GM23248 (cell line): ENCODE measurements at regions not wholly inside any gene's neighbourhood (a gene's known extent, or its start where the extent isn't known, plus 50 kb on each side); places are given as distances from the start of the nearest gene placed in this dataset.

Experiments used
- DNase-seq: peaks from one replicate; pipeline ENCODE4 v3.0.0-alpha.2; 2015
- H2AFZ ChIP-seq: fragments of 200-600 bp; sonication (generic); 2 replicates; pipeline ENCODE4 v1.6.1; 2016; ENCODE audit warnings: antibody characterized with exemption
- H3F3A ChIP-seq: fragments of 200-600 bp; sonication (generic); 2 replicates; pipeline ENCODE4 v1.6.1; 2016; ENCODE audit warnings: mild to moderate bottlenecking, antibody characterized with exemption, mixed run types; ENCODE audit not compliant: insufficient read depth
- H3K27ac ChIP-seq: fragments of 200-600 bp; sonication (generic); 2 replicates; pipeline ENCODE4 v1.5.1; 2016; ENCODE audit warnings: mild to moderate bottlenecking
- H3K27me3 ChIP-seq: fragments of 200-600 bp; sonication (generic); replicated peaks from 2 replicates; pipeline ENCODE4 v1.6.1; 2016; ENCODE audit warnings: mild to moderate bottlenecking; ENCODE audit not compliant: insufficient read depth
- H3K36me3 ChIP-seq: fragments of 200-600 bp; sonication (generic); 2 replicates; pipeline ENCODE4 v1.6.1; 2016; ENCODE audit warnings: low read depth, mild to moderate bottlenecking
- H3K4me1 ChIP-seq: fragments of 200-600 bp; sonication (generic); 2 replicates; pipeline ENCODE4 v1.6.1; 2016; ENCODE audit warnings: mild to moderate bottlenecking; ENCODE audit not compliant: insufficient read depth
- H3K4me2 ChIP-seq: fragments of 200-600 bp; sonication (generic); one replicate; pipeline ENCODE4 v1.6.1; 2016; ENCODE audit warnings: mild to moderate bottlenecking; ENCODE audit not compliant: unreplicated experiment
- H3K4me3 ChIP-seq: fragments of 200-600 bp; sonication (generic); 2 replicates; pipeline ENCODE4 v1.5.1; 2016; ENCODE audit warnings: mild to moderate bottlenecking
- H3K79me2 ChIP-seq: fragments of 200-600 bp; sonication (generic); 2 replicates; pipeline ENCODE4 v1.6.1; 2016; ENCODE audit warnings: mild to moderate bottlenecking; ENCODE audit not compliant: insufficient read depth
- H3K9ac ChIP-seq: fragments of 200-600 bp; sonication (generic); 2 replicates; pipeline ENCODE4 v1.6.1; 2016; ENCODE audit warnings: mild to moderate bottlenecking
- H3K9me2 ChIP-seq: fragments of 200-600 bp; sonication (generic); 2 replicates; pipeline ENCODE4 v1.6.1; 2016; ENCODE audit warnings: mixed run types, mild to moderate bottlenecking, moderate library complexity; ENCODE audit not compliant: insufficient read depth
- H3K9me3 ChIP-seq: fragments of 200-600 bp; sonication (generic); one replicate; pipeline ENCODE4 v1.6.1; 2017; ENCODE audit warnings: low read depth
- H4K20me1 ChIP-seq: fragments of 200-600 bp; sonication (generic); 2 replicates; pipeline ENCODE4 v1.6.0; 2016; ENCODE audit not compliant: insufficient read depth
- EZH2 ChIP-seq: fragments of 200-600 bp; sonication (generic); IDR thresholded peaks from 2 replicates; pipeline ENCODE4 v1.6.1; 2018; ENCODE audit warnings: antibody characterized with exemption, mild to moderate bottlenecking; ENCODE audit not compliant: insufficient read depth, poor library complexity, severe bottlenecking
- EZH2phosphoT487 ChIP-seq: fragments of 200-600 bp; sonication (generic); IDR thresholded peaks from 2 replicates; pipeline ENCODE4 v1.6.1; 2018; ENCODE audit warnings: antibody characterized with exemption, moderate library complexity, mild to moderate bottlenecking, low read depth; ENCODE audit not compliant: insufficient read depth
- whole genome bisulfite sequencing, 2 experiments: methylation state at CpG; one replicate each; pipeline ENCODE4 v1.1.6; 2015 to 2017; ENCODE audit warnings: low lambda C conversion rate in 2 of 2, low coverage in 1 of 2; ENCODE audit errors: missing lambda C conversion rate in 2 of 2; 5-methylcytosine and 5-hydroxymethylcytosine counted together
- in situ Hi-C: fragments of 300-500 bp; cut with MboI; formaldehyde crosslinking; loops from 2 replicates; pipeline ENCODE4 v1.15.0; 2020

- no peaks in the 10 kb centered on the region for H3F3A ChIP-seq
- DNase-seq, result no peak
- H3K9ac ChIP-seq, result no peak overlapping the region
- H3K79me2 ChIP-seq, result no peaks in the 10 kb centered on the region
- 64 to 66% methylated on average over 6 of the region's 6 CpGs for WGBS, 2 experiments
- no peaks in the 10 kb centered on the region for H3K27me3 ChIP-seq
- no peaks in the 10 kb centered on the region for H3K36me3 ChIP-seq
- no peaks in the 10 kb centered on the region for H3K9me3 ChIP-seq
- H4K20me1 ChIP-seq, result no peaks in the 10 kb centered on the region
- TF ChIP-seq EZH2, result no peak
- TF ChIP-seq EZH2phosphoT487, result no peak
- H3K4me3 ChIP-seq, result no peak overlapping the region
- in situ Hi-C loops, result no loop called here
- H3K4me1 ChIP-seq, result no peaks in the 10 kb centered on the region
- H3K9me2 ChIP-seq, result no peaks in the 10 kb centered on the region
- no peak overlapping the region for H3K4me2 ChIP-seq
- no peak overlapping the region for H3K27ac ChIP-seq
- H2AFZ ChIP-seq, result no peak overlapping the region
Measured at GRCh38 chr11:110809417-110810199, 97.4 kb upstream of the ARHGAP20 start.

GRCh38 chr11:110808248-110808647, 96.0 kb upstream of the ARHGAP20 start:
- Histone ChIP-seq H3K4me3 (no peak overlapping the region), H3K27ac (no peak overlapping the region), H3K4me2 (no peak overlapping the region), H3K9me3 (no peaks in the 10 kb centered on the region), H3F3A (no peaks in the 10 kb centered on the region), H4K20me1 (no peaks in the 10 kb centered on the region), H2AFZ (no peak overlapping the region), H3K79me2 (no peaks in the 10 kb centered on the region), H3K4me1 (no peaks in the 10 kb centered on the region), H3K9me2 (no peaks in the 10 kb centered on the region), H3K27me3 (no peaks in the 10 kb centered on the region), H3K36me3 (no peaks in the 10 kb centered on the region), H3K9ac (no peak overlapping the region)
- DNase-seq, result no peak
- no peak for TF ChIP-seq EZH2
- in situ Hi-C loops, result no loop called here
- 63 to 64% methylated on average over 6 of the region's 6 CpGs for WGBS, 2 experiments

GRCh38 chr11:110807801-110808200, 95.6 kb upstream of the ARHGAP20 start:
- Histone ChIP-seq H3K27ac (no peak overlapping the region), H3K4me2 (no peak overlapping the region), H3K9me2 (no peaks in the 10 kb centered on the region), H4K20me1 (no peaks in the 10 kb centered on the region), H3K4me3 (no peak overlapping the region), H3F3A (no peaks in the 10 kb centered on the region), H2AFZ (no peak overlapping the region), H3K9ac (no peak overlapping the region), H3K79me2 (no peaks in the 10 kb centered on the region), H3K4me1 (no peaks in the 10 kb centered on the region), H3K27me3 (no peaks in the 10 kb centered on the region), H3K36me3 (no peaks in the 10 kb centered on the region), H3K9me3 (no peaks in the 10 kb centered on the region)
- in situ Hi-C loops, result no loop called here
- 78 to 82% methylated on average over 2 of the region's 2 CpGs for WGBS, 2 experiments
- DNase-seq, result no peak
- TF ChIP-seq EZH2 (no peak), EZH2phosphoT487 (no peak)

GRCh38 chr11:110805756-110806155, 93.5 kb upstream of the ARHGAP20 start:
- Histone ChIP-seq H3K27ac (no peak overlapping the region), H3K9me2 (no peaks in the 10 kb centered on the region), H3K4me3 (no peak overlapping the region), H3K4me1 (no peaks in the 10 kb centered on the region), H2AFZ (no peak overlapping the region), H3K36me3 (no peaks in the 10 kb centered on the region), H4K20me1 (no peaks in the 10 kb centered on the region), H3K27me3 (no peaks in the 10 kb centered on the region), H3K9ac (no peak overlapping the region), H3K79me2 (no peaks in the 10 kb centered on the region), H3K4me2 (no peak overlapping the region), H3K9me3 (no peaks in the 10 kb centered on the region), H3F3A (no peaks in the 10 kb centered on the region)
- DNase-seq, result no peak
- TF ChIP-seq EZH2phosphoT487 (no peak), EZH2 (no peak)
- WGBS, 2 experiments, result 92 to 93% methylated on average over 1 of the region's 1 CpG
- in situ Hi-C loops, result no loop called here
